Fibroblast of the conjunctiva (primary cell): ENCODE measurements at regions not wholly inside any gene's neighbourhood (a gene's known extent, or its start where the extent isn't known, plus 50 kb on each side); places are given as distances from the start of the nearest gene placed in this dataset.
"Not testable (repeated sequence)": the region's sequence is repeated elsewhere in the genome, so short reads cannot be mapped to it uniquely, and the experiment has no call there.

Experiments used
- DNase-seq: peaks from one replicate; pipeline ENCODE4 v3.0.0-alpha.2; 2010; ENCODE audit warnings: low read depth

DNA sequence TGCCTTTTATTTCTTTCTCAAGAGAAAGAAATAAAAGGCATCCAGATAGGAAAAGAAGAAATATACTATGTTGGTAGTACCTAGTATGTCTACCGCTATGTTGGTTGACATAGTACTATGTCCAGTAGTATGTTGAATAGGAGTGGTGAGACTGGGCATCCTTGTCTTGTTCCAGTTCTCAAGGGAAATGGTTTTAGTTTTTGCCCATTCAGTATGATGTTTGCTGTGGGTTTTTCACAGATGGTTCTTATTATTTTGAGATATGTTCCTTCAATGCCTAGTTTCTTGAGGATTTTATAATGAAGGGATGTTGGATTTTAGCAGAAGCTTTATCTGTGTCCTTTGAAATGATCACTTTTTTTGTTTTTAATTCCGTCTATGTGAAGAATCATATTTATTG, 53.0 kb upstream of the CSNK1A1L start:
- no peak for DNase-seq

DNA sequence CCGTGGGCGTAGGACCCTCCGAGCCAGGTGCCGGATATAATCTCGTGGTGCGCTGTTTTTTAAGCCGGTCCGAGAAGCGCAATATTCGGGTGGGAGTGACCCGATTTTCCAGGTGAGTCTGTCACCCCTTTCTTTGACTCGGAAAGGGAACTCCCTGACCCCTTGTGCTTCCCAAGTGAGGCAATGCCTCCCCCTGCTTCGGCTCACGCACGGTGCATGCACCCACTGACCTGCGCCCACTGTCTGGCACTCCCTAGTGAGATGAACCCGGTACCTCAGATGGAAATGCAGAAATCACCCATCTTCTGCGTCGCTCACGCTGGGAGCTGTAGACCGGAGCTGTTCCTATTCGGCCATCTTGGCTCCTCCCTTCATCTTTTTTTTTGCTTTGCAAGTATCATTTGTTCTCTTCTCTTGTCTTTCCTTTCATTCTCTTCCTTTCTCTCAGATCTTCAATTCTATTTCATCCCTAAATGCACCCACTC, 50.2 kb upstream of the CSNK1A1L start:
- DNase-seq: not testable (repeated sequence)
